NCI-H187 (cell line): ENCODE measurements at regions not wholly inside any gene's neighbourhood (a gene's known extent, or its start where the extent isn't known, plus 50 kb on each side); places are given as distances from the start of the nearest gene placed in this dataset.

Experiments used
- DNase-seq, 2 experiments: peaks; one replicate each; lab custom pipeline; 2025; lab: John Stamatoyannopoulos, UW

GRCh38 chr1:215459136-215459535, 108.0 kb upstream of the KCTD3 start:
- DNase-seq: no peak

DNA sequence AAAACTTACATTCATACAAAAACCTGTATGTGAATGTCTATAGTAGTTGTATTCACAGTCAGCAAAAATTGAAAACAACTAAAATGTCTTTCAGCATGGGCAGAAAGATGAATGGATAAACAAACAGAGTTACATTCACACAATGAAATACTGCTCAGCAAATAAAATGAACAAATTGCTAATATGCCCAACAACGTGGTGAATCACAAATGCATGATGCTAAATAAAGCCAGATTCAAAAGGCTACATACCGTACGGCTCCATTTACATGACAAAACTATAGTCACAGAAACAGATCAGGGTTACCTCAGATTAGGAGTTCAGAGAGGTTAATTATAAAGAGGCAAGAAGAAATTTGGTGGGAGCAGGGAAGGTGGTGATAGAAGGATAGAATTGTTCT, 100.7 kb upstream of the KCTD3 start:
- no peak for DNase-seq

- DNase-seq: no peak
Measured at GRCh38 chr1:215471463-215471862, 95.6 kb upstream of the KCTD3 start.

- no peak for DNase-seq
Measured at GRCh38 chr1:215472723-215473122, 94.4 kb upstream of the KCTD3 start.

DNA sequence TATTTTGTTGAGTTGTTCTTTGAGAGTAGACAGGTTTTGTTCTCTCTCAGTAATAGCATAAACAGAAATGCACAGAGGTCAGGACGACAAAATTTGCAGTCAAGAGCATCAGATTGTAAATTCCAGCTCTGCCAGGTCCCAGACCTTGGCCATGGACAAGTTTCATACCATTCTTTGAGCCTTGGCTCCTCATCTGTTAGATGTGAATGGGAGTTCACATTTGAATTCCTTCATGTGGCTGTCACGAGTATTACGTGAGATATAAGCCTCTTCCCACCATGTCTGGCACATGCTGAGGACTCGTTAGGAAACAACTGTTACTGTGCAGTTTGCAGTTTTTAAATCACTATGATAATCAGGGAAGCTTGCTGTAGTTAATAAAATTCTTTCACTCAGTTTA, 93.2 kb upstream of the KCTD3 start:
- no peak for DNase-seq

DNA sequence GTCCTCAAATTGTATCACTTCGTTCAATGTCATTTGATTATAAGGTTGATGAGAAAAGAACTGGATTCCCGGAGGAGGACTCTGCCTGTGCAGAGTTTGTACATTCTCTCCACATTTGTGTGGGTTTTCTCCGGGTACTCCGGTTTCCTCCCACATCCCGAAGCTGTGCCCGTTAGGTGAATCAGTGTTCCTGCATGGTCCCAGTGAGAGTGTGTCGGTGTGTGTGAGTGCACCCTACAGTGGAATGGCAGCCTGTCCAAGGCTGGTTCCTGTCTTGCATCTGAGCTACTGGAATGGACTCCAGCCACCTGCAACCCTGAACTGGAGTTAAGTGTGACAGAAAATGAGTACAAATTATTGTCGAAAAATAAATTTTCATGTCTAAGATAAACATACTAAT, 92.2 kb upstream of the KCTD3 start:
- no peak for DNase-seq

GRCh38 chr1:215475796-215476481, 91.2 kb upstream of the KCTD3 start:
- DNase-seq: no peak

DNA sequence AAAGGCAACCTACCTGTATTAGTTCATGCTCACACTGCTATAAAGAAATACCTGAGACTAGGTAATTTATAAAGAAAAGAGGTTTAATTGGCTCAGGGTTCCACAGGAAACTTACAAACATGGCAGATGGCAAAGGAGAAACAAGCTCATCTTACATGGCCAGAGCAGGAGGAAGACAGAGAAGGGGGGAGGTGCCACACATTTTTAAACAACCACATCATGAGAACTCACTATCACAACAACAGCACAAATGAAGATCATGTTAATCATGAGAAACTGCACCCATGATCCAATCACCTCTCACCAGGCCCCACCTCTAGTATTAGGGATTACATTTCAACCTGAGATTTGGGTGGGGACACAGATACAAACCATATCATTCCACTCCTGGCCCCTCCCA, 90.6 kb upstream of the KCTD3 start:
- DNase-seq: no peak

DNA sequence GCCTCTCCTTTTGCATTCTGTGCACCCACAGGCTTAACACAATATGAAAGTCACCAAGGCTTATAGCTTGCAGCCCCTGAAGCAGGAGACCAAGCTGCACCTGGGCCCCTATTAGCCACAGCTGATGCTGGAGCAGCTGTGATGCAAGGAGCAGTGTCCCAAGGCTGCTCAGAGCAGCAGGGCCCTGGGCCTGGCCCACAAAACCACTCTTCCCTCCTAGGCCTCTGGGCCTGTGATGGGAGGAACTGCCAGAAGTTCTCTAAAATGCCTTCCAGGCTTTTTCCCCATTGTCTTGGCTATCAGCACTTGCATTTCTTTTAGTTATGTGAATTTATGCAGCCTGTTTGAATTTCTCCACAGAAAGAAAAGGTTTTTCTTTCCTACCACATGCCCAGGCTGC, 89.5 kb upstream of the KCTD3 start:
- DNase-seq: no peak

GRCh38 chr1:215479567-215479966, 87.5 kb upstream of the KCTD3 start:
- DNase-seq: no peak

- no peak for DNase-seq
Measured at GRCh38 chr1:215482079-215482478, 85.0 kb upstream of the KCTD3 start.

GRCh38 chr1:215484171-215484939, 82.7 kb upstream of the KCTD3 start:
- no peak for DNase-seq

DNA sequence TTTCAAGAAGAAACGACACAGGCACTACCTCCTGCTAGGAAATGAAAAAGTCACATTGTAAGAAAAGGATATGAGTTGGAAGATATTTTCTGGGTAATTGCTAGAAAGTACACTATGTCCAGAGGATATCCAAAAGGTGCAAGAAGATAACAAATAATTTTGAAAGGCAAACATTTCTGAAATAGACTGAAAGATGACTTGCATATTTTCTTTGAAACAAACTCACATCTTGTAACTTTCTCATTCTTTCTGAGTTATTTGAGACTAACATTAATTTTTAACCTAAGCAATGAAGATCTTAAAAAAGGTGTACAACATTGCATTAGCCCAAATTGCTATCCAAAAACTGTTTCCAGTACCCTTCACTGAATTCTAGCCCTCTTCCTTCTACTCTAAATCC, 79.6 kb upstream of the KCTD3 start:
- DNase-seq: no peak

DNA sequence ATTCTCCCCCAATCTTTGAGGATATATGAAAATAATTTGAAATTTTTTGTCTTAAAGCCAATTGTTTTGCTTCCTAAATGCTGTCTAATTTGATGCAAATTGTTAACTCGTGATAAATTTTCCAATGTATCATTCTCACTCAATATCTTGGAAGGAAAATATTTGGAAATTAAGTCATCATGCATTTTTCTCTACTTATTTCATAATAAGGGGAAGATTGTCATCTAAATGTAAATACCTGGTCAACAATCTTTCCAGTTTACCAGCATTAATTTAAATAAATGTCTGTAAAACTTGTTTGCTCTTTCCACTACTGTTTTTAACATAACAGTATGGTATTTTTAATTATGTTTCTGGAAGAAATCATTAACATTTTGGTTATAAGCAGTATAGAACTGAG, 78.3 kb upstream of the KCTD3 start:
- DNase-seq: no peak

- DNase-seq: no peak
Measured at GRCh38 chr1:215489771-215490565, 77.1 kb upstream of the KCTD3 start.

GRCh38 chr1:215497528-215497927, 69.6 kb upstream of the KCTD3 start:
- DNase-seq: no peak

- DNase-seq: no peak
Measured at GRCh38 chr1:215501496-215501895, 65.6 kb upstream of the KCTD3 start.

GRCh38 chr1:215502081-215502480, 65.0 kb upstream of the KCTD3 start:
- DNase-seq: no peak

GRCh38 chr1:215507119-215507518, 60.0 kb upstream of the KCTD3 start:
- DNase-seq: no peak

GRCh38 chr1:215508311-215508710, 58.8 kb upstream of the KCTD3 start:
- DNase-seq: no peak
